ENCODE measurements at regions not wholly inside any gene's neighbourhood (a gene's known extent, or its start where the extent isn't known, plus 50 kb on each side); places are given as distances from the start of the nearest gene placed in this dataset.

DNA sequence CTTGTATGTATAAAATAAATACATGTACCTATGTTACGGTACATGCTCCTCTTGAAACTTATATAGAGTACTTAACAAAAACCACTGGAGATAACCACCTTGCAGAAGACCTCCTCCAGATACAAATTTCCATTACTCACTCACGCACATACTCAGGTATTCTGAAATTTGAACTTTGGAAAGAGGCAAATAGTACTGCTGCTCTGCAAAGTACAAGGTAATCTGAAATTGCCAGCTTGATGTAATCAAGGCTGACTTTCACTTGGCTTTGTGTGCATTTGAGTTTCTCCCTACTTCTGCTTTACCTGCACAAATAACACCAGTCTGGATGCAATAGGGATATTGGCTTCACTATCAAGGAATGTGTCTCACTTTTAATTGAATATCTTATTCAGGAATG lies 123.6 kb downstream of the FOXA2 start:
- TF ChIP-seq, protein P1, sequence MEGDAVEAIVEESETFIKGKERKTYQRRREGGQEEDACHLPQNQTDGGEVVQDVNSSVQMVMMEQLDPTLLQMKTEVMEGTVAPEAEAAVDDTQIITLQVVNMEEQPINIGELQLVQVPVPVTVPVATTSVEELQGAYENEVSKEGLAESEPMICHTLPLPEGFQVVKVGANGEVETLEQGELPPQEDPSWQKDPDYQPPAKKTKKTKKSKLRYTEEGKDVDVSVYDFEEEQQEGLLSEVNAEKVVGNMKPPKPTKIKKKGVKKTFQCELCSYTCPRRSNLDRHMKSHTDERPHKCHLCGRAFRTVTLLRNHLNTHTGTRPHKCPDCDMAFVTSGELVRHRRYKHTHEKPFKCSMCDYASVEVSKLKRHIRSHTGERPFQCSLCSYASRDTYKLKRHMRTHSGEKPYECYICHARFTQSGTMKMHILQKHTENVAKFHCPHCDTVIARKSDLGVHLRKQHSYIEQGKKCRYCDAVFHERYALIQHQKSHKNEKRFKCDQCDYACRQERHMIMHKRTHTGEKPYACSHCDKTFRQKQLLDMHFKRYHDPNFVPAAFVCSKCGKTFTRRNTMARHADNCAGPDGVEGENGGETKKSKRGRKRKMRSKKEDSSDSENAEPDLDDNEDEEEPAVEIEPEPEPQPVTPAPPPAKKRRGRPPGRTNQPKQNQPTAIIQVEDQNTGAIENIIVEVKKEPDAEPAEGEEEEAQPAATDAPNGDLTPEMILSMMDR (conservative IDR thresholded peaks at IDR 0.05; ENCODE audit: low read length): no peak
- no peak for TF ChIP-seq EZH2phosphoT487 (IDR thresholded peaks at IDR 0.05; ENCODE audit: borderline replicate concordance)

Data from Loucy (cell line).